ENCODE measurements at regions not wholly inside any gene's neighbourhood (a gene's known extent, or its start where the extent isn't known, plus 50 kb on each side); places are given as distances from the start of the nearest gene placed in this dataset.

DNA sequence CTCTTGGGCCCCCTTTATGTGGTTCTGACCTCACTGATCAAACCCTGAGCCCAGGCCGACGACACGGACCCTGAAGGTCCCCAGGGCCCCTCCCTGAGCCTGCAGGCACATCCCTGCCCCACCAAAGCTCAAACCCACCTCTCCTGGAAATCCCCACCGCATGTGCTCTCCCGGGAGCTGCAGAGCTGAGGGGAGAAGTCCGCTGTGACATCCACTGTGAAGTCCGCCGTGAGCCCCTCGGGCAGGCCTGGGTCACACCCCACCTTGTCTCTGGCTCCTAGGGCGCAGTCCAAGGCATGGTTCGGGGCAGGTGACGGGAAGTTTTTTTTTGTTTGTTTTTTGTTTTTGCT lies 100.2 kb downstream of the MICALL2 start:
- 77% methylated on average over 3 of the region's 12 CpGs; no CpG with 5 or more reads in 1 of the 2 donors for WGBS, 2 donors (ENCODE audit: low coverage in 1 of 2)
- no peaks in the 10 kb centered on the region for H3K4me1 ChIP-seq
- no peak overlapping the region for H3K27ac ChIP-seq
- ATAC-seq = no peak
- no peaks in the 10 kb centered on the region for H3K36me3 ChIP-seq
- H3K27me3 ChIP-seq = peaks cover 83% of the 10 kb centered on the region
- H3K9me3 ChIP-seq = peaks cover 0 to 14% (median 0%) of the 10 kb centered on the region in 3 donors
- H3K4me3 ChIP-seq = no peak overlapping the region
- no peak for TF ChIP-seq EP300 (IDR thresholded peaks at IDR 0.05)
- no peak for TF ChIP-seq POLR2A (IDR thresholded peaks at IDR 0.05)
- TF ChIP-seq POLR2AphosphoS5 (IDR thresholded peaks at IDR 0.05) = no peak
- TF ChIP-seq, protein P1, sequence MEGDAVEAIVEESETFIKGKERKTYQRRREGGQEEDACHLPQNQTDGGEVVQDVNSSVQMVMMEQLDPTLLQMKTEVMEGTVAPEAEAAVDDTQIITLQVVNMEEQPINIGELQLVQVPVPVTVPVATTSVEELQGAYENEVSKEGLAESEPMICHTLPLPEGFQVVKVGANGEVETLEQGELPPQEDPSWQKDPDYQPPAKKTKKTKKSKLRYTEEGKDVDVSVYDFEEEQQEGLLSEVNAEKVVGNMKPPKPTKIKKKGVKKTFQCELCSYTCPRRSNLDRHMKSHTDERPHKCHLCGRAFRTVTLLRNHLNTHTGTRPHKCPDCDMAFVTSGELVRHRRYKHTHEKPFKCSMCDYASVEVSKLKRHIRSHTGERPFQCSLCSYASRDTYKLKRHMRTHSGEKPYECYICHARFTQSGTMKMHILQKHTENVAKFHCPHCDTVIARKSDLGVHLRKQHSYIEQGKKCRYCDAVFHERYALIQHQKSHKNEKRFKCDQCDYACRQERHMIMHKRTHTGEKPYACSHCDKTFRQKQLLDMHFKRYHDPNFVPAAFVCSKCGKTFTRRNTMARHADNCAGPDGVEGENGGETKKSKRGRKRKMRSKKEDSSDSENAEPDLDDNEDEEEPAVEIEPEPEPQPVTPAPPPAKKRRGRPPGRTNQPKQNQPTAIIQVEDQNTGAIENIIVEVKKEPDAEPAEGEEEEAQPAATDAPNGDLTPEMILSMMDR (IDR thresholded peaks at IDR 0.05) = no peak

DNA sequence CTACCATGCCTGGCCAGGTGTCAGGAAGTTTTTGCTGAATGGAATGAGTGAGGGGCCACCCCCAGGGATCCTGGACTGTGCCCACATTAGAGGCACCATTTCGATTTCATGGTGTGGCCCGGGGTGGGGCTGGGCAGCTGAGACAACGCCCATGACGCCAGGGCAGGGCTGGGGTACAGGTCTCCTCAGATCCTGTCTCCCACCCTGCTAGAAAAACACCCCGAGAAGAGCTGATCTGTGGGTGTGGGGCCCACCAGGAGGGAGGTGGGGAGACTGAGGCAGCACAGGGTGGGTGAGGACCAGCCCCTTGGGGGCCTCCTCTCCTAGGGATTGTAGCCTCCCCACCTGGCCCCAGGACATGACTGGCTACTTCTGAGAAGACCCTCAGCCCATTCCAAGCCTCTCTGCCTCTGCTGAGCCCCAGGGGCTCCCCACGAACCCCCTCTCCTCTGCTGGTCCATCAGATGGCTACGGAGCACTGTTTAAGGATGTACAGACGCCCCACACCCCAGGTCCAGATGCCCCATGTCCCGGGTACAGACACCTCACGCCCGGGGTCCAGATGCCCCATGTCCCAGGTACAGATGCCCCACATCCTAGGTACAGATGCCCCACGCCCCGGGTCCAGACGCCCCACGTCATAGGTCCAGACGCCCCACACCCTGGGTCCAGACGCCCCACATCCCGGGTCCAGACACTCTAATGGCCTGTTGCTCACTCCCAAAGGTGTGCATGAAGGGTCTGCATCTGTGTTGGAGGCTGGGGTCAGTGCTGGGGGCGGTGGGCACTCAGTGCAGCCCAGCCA lies 99.4 kb downstream of the MICALL2 start:
- Histone ChIP-seq H3K4me1 (no peaks in the 10 kb centered on the region), H3K9me3 (peaks cover 0 to 22% (median 0%) of the 10 kb centered on the region in 3 donors), H3K27ac (no peak overlapping the region), H3K4me3 (no peak overlapping the region), H3K36me3 (no peaks in the 10 kb centered on the region), H3K27me3 (peaks cover 83% of the 10 kb centered on the region)
- WGBS, 2 donors (ENCODE audit: low coverage in 1 of 2) = 60% methylated on average over 1 of the region's 19 CpGs; no CpG with 5 or more reads in 1 of the 2 donors
- TF ChIP-seq, protein P1 (IDR thresholded peaks at IDR 0.05) = no peak
- no peak for TF ChIP-seq POLR2AphosphoS5 (IDR thresholded peaks at IDR 0.05)
- no peak for TF ChIP-seq POLR2A (IDR thresholded peaks at IDR 0.05)
- no peak for TF ChIP-seq EP300 (IDR thresholded peaks at IDR 0.05)
- no peak for ATAC-seq

DNA sequence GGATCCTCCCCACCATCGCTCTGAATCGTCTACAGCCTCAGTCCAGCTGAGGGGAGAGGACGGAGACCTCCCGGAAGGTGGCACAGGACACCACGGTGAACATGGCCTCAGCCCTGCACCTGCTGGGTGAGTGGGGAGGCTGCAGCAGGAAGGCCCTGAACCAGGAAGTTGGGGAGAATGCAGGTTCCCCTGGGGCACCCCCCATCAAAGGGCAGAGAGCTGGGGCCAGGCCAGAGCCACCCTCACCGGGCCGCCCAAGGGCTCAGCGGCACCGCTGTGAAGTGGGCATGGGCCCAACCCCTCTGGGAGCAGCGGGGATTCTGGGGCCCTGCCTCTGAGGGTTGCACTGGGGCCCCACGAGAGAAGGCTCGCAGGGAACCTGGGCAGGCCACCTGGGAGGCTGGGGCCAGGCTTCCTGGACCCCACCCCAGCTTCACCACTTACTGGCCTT lies 98.7 kb downstream of the MICALL2 start:
- Histone ChIP-seq H3K9me3 (peaks cover 0 to 29% (median 0%) of the 10 kb centered on the region in 3 donors), H3K4me1 (no peaks in the 10 kb centered on the region), H3K27ac (no peak overlapping the region), H3K36me3 (no peaks in the 10 kb centered on the region), H3K27me3 (peaks cover 83% of the 10 kb centered on the region), H3K4me3 (no peak overlapping the region)
- ATAC-seq = no peak
- TF ChIP-seq POLR2A (IDR thresholded peaks at IDR 0.05) (no peak), POLR2AphosphoS5 (IDR thresholded peaks at IDR 0.05) (no peak), EP300 (IDR thresholded peaks at IDR 0.05) (no peak)
- TF ChIP-seq, protein P1 (IDR thresholded peaks at IDR 0.05) = no peak
- WGBS, 2 donors (ENCODE audit: low coverage in 1 of 2) = no CpG with 5 or more reads among the region's 12 CpGs

DNA sequence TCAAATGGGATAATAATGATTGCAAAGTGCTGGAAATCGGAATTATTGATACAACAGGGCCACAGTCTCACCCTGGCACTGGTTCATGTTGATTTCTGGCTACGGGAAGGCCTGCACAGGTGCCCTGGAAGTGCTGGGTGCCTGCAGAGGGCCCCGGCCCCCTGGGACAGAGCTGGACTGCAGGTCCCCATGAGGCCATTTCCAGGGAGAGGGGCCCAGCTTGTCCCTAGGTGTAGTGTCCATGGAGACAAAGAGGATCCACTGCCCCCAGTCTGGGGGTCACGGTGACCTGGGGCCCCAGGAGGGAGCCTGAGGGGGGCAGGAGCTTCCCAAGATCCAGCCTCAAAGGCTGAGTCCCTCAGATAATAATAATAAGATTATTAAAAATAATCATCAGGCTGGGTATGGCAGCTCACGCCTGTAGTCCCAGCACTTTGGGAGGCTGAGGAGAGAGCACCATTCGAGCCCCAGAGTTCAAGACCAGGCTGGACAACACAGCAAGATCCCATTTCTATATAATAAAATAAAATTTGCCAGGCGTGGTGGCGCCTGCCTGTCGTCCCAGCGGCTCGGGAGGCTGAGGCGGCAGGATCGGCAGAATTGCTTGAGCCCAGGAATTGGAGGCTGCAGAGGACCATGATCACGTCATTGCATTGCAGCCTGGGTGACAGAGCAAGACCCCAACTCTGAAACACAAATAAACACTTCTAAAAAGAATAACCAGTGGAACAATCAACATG lies 98.1 kb downstream of the MICALL2 start:
- no peak for TF ChIP-seq POLR2A (IDR thresholded peaks at IDR 0.05)
- TF ChIP-seq, protein P1 (IDR thresholded peaks at IDR 0.05) = no peak
- no peak for TF ChIP-seq EP300 (IDR thresholded peaks at IDR 0.05)
- no peak for TF ChIP-seq POLR2AphosphoS5 (IDR thresholded peaks at IDR 0.05)
- H3K4me3 ChIP-seq = no peak overlapping the region
- no peaks in the 10 kb centered on the region for H3K4me1 ChIP-seq
- H3K9me3 ChIP-seq = peaks cover 0 to 35% (median 0%) of the 10 kb centered on the region in 3 donors
- H3K36me3 ChIP-seq = no peaks in the 10 kb centered on the region
- WGBS, 2 donors (ENCODE audit: low coverage in 1 of 2) = 84 to 100% methylated on average over 2 to 4 of the region's 14 CpGs
- no peak for ATAC-seq
- peaks cover 83% of the 10 kb centered on the region for H3K27me3 ChIP-seq
- no peak overlapping the region for H3K27ac ChIP-seq

All from gastroesophageal sphincter (tissue), 4 donors.